Stimulated activated naive B cell treated with anti-CD40 and anti-IgM and Interleukin-4, amounts not matched to agents 10 μg/mL and 1 μg/mL and 100 μg/mL, for 72 hours (primary cell): ENCODE measurements at regions not wholly inside any gene's neighbourhood (a gene's known extent, or its start where the extent isn't known, plus 50 kb on each side); places are given as distances from the start of the nearest gene placed in this dataset.
"Not testable (repeated sequence)": the region's sequence is repeated elsewhere in the genome, so short reads cannot be mapped to it uniquely, and the experiment has no call there.

Experiments used
- ATAC-seq, 2 donors: fragments of 150-1000 bp; cut with Tn5 transposase; replicated peaks; 2 replicates each; pipeline ENCODE4 v1.10.0; 2021; ENCODE audit warnings: moderate library complexity in 1 of 2
- DNase-seq: peaks from one replicate; pipeline ENCODE4 v3.0.0; 2021
- H3K27ac Mint-ChIP-seq: one replicate; pipeline ENCODE4 v1.8.0; 2022; ENCODE audit warnings: mild to moderate bottlenecking, mixed read lengths
- H3K27me3 Mint-ChIP-seq, 2 donors: one replicate each; pipeline ENCODE4 v1.8.0; 2022; ENCODE audit warnings: mixed read lengths in 2 of 2
- H3K36me3 Mint-ChIP-seq, 2 donors: one replicate each; pipeline ENCODE4 v1.8.0; 2022; ENCODE audit warnings: mixed read lengths in 2 of 2, mild to moderate bottlenecking in 1 of 2
- H3K4me1 Mint-ChIP-seq, 2 donors: one replicate each; pipeline ENCODE4 v1.8.0; 2022; ENCODE audit warnings: mixed read lengths in 2 of 2, mild to moderate bottlenecking in 1 of 2
- H3K4me3 Mint-ChIP-seq, 2 donors: one replicate each; pipeline ENCODE4 v1.8.0; 2022; ENCODE audit warnings: mild to moderate bottlenecking in 2 of 2, mixed read lengths in 2 of 2, moderate library complexity in 1 of 2
- H3K9me3 Mint-ChIP-seq, 2 donors: one replicate each; pipeline ENCODE4 v1.8.0; 2022; ENCODE audit warnings: mixed read lengths in 2 of 2, mild to moderate bottlenecking in 1 of 2

DNA sequence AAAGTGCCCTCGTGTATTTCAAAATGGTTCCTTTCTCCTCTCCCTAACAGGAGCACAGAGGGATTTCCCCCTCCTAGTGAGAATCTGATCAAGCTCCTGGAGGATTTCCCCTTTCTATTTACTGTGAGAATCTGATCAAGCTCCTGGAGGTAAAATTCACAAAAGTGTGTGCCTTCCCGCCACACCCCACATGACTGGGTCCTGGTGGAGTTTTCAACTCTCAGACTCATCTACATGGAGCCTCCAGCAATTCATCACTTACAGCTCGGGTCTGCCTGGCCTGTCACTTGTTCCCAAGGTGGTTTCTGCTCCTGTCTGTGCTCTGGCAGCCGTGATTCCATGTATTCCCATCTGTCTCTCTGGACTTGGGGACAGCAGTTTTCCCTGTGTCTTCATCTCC is 590.7 kb downstream of the FBXO15 start:
- no peaks in the 10 kb centered on the region for H3K36me3 Mint-ChIP-seq
- H3K27me3 Mint-ChIP-seq = no peaks in the 10 kb centered on the region
- peaks cover 3 to 5% of the 10 kb centered on the region in 2 donors for H3K9me3 Mint-ChIP-seq
- H3K27ac Mint-ChIP-seq = no peak overlapping the region
- no peak for ATAC-seq
- no peaks in the 10 kb centered on the region for H3K4me1 Mint-ChIP-seq
- H3K4me3 Mint-ChIP-seq = no peak overlapping the region
- DNase-seq = no peak

DNA sequence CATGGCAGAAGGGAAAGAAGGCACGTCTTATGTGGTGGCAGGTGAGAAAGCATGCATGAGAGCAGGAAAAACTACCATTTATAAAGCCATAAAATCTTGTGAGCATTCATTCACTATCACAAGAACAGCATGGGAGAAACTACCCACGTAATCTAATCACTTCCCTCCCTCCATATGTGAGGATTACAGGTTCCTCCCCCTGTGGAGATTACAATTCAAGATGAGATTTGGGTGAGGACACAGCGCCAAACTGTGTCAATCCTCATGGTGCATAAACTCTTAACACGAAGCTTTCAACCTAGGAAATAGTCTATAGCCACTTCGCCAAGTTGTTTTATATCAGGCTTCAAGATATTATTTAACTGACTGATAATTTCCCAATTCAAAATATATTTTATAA is 595.5 kb downstream of the FBXO15 start:
- Mint-ChIP-seq H3K4me3 (no peak overlapping the region), H3K27me3 (no peaks in the 10 kb centered on the region), H3K9me3 (peaks cover 3 to 5% of the 10 kb centered on the region in 2 donors), H3K4me1 (no peaks in the 10 kb centered on the region), H3K27ac (no peak overlapping the region), H3K36me3 (no peaks in the 10 kb centered on the region)
- DNase-seq (no peak), ATAC-seq (no peak)

DNA sequence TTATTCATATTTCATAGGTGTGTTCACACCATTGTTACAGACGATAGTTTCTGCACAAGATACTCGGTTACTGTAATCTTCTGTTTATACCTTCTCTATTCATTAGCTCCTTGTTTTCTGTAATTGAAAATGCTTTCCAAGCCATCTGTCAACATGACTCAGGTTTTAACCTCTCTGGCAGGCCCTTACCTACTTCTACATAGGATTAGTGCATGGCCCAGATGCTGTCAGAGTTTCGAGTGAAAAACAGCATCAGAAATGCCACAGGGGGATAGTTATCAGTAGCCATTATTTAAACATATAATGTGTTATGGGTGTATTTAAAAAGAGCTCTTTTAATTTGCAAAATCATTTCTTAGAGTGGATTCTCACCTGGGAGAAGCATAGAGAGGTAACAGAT is 596.4 kb downstream of the FBXO15 start:
- ATAC-seq = no peak
- Mint-ChIP-seq H3K4me1 (no peaks in the 10 kb centered on the region), H3K27me3 (no peaks in the 10 kb centered on the region), H3K36me3 (no peaks in the 10 kb centered on the region), H3K4me3 (no peak overlapping the region), H3K9me3 (peaks cover 3 to 5% of the 10 kb centered on the region in 2 donors), H3K27ac (no peak overlapping the region)
- DNase-seq = no peak

DNA sequence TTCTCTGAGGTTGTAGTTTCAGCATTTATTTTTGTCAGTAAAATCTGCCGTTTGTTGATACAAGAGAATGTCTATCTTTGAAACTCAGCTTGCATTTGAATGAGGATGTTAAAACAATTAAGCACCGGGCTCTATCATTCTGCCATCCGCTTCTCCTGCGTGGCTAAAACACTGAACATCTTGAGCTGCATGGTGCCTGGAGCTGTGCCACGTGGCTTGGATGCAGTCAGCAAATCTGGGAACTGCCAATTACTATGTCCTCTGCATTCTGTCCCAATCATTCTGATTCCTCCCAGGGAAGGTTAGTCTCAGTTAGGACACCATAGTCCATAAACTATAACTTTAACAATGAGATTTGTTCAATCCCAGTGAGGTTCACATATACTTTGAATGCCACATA is 598.4 kb downstream of the FBXO15 start:
- H3K36me3 Mint-ChIP-seq = no peaks in the 10 kb centered on the region
- DNase-seq = no peak
- no peaks in the 10 kb centered on the region for H3K9me3 Mint-ChIP-seq
- no peaks in the 10 kb centered on the region for H3K27me3 Mint-ChIP-seq
- ATAC-seq = no peak
- H3K27ac Mint-ChIP-seq = no peak overlapping the region
- no peak overlapping the region for H3K4me3 Mint-ChIP-seq
- H3K4me1 Mint-ChIP-seq = no peaks in the 10 kb centered on the region

DNA sequence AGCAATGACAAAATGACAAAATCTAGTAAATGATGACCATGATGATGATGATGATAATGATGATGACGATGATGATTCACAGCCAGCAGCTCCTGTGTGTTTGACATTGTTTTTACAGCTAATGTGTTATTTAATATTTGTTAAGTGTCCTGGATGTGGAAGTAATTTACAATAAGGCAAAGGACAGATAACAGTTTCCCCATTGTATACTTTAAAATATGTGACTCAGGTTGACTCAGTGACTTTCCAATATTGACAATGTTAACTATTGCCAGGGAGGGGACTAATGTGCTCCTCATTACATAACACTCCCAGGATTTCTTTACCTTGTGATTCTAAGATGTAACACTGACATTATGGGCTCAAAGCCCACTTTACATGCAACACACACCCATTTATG is 602.2 kb downstream of the FBXO15 start:
- no peaks in the 10 kb centered on the region for H3K36me3 Mint-ChIP-seq
- no peaks in the 10 kb centered on the region for H3K4me1 Mint-ChIP-seq
- no peak overlapping the region for H3K27ac Mint-ChIP-seq
- no peak for ATAC-seq
- no peaks in the 10 kb centered on the region for H3K27me3 Mint-ChIP-seq
- no peak for DNase-seq
- no peaks in the 10 kb centered on the region for H3K9me3 Mint-ChIP-seq
- no peak overlapping the region for H3K4me3 Mint-ChIP-seq

DNA sequence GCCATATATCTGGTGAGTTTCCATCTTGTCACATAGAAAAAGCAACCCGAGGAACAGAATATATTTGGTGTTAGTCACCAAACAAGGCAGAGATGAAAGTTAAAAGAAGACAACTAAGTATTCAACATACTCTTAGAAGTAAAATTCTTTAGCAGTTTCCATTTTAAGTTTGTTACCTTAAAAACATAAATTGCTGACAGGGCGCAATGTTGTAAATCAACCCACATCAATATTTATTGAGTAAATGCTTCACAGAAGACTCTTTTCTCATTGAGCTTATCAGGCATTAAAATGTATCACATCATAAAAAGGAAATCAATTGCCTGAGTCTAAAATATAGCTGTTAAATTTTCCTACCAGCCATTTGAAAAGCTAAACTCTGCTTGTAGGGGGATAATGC is 603.0 kb downstream of the FBXO15 start:
- H3K4me1 Mint-ChIP-seq = no peaks in the 10 kb centered on the region
- no peak overlapping the region for H3K4me3 Mint-ChIP-seq
- no peak overlapping the region for H3K27ac Mint-ChIP-seq
- H3K36me3 Mint-ChIP-seq = no peaks in the 10 kb centered on the region
- no peaks in the 10 kb centered on the region for H3K9me3 Mint-ChIP-seq
- no peak for ATAC-seq
- H3K27me3 Mint-ChIP-seq = no peaks in the 10 kb centered on the region
- no peak for DNase-seq

DNA sequence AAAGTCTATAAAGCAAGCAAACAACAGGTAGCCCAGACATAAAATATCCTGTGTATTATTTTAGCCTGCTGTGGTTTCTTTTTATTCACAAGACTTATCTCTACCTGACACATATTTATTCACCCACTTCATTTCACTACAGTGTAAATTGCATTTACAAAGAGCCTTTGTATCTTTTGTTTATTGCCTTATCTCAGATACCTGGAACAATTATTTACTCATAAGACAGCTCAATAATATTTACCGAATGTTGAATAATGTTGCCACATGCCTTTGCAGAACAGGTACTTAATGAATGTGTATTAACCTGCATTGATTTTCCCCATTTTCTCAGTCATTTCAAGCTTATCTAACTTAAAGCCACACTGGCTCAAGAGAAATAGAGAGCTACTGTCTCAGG is 603.6 kb downstream of the FBXO15 start:
- H3K9me3 Mint-ChIP-seq = no peaks in the 10 kb centered on the region

DNA sequence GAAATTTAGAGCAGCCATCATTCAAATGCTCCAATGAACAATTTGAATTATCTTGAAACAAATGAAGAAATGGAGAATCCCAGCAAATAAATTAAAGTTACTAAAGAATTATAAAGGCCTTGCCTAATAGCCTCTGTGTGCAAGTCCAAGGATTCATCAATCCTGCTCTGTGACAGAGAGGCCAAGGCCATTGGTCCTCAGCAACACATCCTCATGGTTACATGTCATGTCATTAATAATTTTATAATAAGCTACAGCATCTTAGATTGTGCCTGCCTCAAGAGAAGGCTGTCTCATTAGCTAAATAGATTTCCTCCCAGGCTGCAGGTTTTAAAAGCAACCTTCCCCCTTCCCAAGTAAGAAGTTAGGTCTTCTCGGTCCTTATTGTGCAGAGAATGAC is 611.6 kb downstream of the FBXO15 start:
- H3K27ac Mint-ChIP-seq = no peak overlapping the region
- no peaks in the 10 kb centered on the region for H3K36me3 Mint-ChIP-seq
- H3K27me3 Mint-ChIP-seq = no peaks in the 10 kb centered on the region
- no peak overlapping the region for H3K4me3 Mint-ChIP-seq
- DNase-seq (no peak), ATAC-seq (no peak)
- H3K4me1 Mint-ChIP-seq = no peaks in the 10 kb centered on the region
- H3K9me3 Mint-ChIP-seq = no peaks in the 10 kb centered on the region

More for the DNA sequence above, 603.6 kb downstream of the FBXO15 start:
- Mint-ChIP-seq H3K4me1 (no peaks in the 10 kb centered on the region), H3K36me3 (no peaks in the 10 kb centered on the region), H3K4me3 (no peak overlapping the region), H3K27ac (no peak overlapping the region), H3K27me3 (no peaks in the 10 kb centered on the region)
- no peak for DNase-seq
- no peak for ATAC-seq

DNA sequence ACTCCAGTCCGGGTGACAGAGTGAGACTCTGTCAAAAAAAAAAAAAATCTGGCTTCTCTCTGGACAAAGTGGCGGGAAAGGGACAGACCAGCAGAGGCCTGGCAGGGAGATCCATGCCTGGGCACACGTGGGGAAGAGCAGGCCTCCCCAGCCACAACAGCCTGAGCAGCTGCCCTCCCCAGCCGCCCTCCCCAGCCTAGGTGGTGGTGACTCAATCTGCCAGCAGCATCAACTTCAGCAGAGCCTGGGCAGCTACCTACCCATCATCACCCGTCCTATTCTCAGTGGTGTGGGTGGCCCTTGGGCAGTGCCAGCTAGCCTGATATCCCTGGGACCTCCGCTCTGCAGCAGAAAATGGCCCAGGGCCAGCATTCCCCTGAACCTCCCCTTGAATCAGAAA is 612.4 kb downstream of the FBXO15 start:
- ATAC-seq = no peak

DNA sequence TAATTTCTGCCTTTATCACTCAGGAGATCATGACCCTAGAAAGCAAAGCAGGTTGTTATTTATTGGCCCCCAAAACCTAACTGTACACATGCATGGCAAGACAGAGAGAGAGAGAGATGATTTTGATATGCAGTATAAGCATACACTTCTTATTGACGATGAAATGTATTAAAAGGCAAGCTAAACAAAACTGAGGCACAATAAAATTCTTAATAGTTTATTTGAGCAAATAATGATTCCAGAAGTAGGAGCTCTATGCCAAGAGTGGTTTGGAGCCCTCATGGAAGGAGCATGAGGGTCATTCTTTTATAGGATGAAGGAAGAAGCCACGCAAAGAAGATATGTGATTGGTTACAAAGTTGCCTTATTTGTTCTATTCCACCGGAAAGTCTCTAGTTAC is 616.0 kb downstream of the FBXO15 start:
- H3K9me3 Mint-ChIP-seq = peaks cover 0 to 8% of the 10 kb centered on the region in 2 donors
- no peaks in the 10 kb centered on the region for H3K27me3 Mint-ChIP-seq
- H3K36me3 Mint-ChIP-seq = no peaks in the 10 kb centered on the region
- H3K4me3 Mint-ChIP-seq = no peak overlapping the region
- no peak for DNase-seq
- H3K27ac Mint-ChIP-seq = no peak overlapping the region
- no peak for ATAC-seq
- no peaks in the 10 kb centered on the region for H3K4me1 Mint-ChIP-seq

More for the DNA sequence above, 612.4 kb downstream of the FBXO15 start:
- no peak overlapping the region for H3K4me3 Mint-ChIP-seq
- DNase-seq = no peak
- H3K36me3 Mint-ChIP-seq = no peaks in the 10 kb centered on the region
- no peak overlapping the region for H3K27ac Mint-ChIP-seq
- peaks cover 0 to 3% of the 10 kb centered on the region in 2 donors for H3K9me3 Mint-ChIP-seq
- no peaks in the 10 kb centered on the region for H3K27me3 Mint-ChIP-seq
- H3K4me1 Mint-ChIP-seq = no peaks in the 10 kb centered on the region

DNA sequence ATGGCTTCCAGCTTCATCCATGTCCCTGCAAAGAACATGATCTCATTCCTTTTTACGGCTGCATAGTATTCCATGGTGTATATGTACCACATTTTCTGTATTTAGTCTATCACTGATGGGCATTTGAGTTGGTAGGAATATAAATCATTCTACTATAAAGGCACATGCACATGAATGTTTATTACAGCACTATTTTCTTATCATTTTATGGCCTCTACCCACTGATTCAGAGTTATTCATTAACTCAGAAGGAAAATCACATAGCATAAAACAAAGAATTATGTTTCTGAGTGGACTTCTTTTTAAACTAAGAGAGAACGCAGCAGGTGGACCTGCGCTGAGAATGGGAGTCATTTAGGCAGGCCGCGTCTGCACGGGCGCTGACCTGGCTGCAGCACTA is 619.6 kb downstream of the FBXO15 start:
- no peaks in the 10 kb centered on the region for H3K27me3 Mint-ChIP-seq
- H3K36me3 Mint-ChIP-seq = no peaks in the 10 kb centered on the region
- H3K4me1 Mint-ChIP-seq = no peaks in the 10 kb centered on the region
- peaks cover 0 to 8% of the 10 kb centered on the region in 2 donors for H3K9me3 Mint-ChIP-seq
- no peak overlapping the region for H3K4me3 Mint-ChIP-seq
- no peak for DNase-seq
- ATAC-seq = no peak
- no peak overlapping the region for H3K27ac Mint-ChIP-seq

DNA sequence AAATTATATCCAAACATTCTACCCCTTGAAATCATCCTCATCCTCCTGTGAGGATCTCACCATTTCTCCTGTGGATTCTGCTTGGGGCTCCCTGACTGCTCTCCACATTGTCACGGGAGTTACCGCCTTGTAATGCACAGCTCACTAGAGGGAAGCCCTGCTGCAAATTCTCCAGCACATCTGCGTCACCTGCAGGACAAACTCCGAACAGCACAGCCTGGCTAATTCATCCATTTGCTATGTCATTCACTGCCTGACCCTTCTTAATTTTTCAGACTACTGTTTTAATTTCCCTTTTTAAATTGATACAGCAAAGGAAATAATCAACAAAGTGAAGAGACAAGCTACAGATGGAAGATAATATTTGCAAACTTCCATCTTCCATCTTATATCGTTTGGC is 627.4 kb downstream of the FBXO15 start:
- Mint-ChIP-seq H3K9me3 (peaks cover 0 to 2% of the 10 kb centered on the region in 2 donors), H3K36me3 (no peaks in the 10 kb centered on the region), H3K27ac (no peak overlapping the region), H3K27me3 (no peaks in the 10 kb centered on the region), H3K4me3 (no peak overlapping the region), H3K4me1 (no peaks in the 10 kb centered on the region)
- ATAC-seq = no peak
- DNase-seq = no peak

DNA sequence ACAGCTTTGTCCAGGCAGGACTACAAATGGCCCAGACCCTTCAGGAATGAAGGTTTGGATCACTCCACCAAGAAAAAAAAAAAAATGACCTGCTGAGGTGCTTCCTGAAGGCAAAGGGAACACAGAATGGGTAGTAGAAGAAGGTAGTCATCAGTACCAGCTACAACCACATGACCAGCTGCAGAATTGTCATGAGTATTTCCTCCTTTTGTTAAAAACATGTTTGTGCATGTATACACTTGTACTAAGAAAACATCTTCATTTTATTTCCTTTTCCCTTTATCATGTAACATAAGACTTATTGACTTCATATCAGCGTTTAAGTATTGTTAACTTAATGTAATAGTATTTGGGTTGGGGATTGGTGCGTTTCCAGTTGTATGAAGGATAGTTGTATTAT is 631.6 kb downstream of the FBXO15 start:
- H3K27ac Mint-ChIP-seq, H3K4me1 Mint-ChIP-seq, H3K36me3 Mint-ChIP-seq, H3K9me3 Mint-ChIP-seq, ATAC-seq, H3K27me3 Mint-ChIP-seq, DNase-seq, H3K4me3 Mint-ChIP-seq: not testable (repeated sequence)

DNA sequence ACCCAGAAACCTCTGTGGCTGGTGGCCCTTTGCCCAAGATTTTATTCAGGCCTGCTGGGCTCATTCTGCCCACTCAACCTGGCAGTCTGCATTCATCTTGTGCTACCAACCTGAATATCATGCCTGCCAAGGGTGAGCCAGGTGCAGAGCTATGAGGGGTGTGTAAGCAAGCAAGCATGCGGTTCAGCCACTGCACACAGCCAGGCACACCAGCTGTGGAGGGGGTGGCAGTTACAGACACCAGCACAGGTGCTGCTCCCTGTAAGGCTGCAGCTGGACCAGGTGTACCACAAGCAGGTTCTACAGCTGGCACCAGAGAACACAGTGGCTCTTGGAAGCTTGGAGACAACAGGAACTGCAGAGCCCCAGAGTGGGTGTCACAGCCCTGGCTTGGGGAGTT is 633.2 kb downstream of the FBXO15 start:
- peaks cover 0 to 3% of the 10 kb centered on the region in 2 donors for H3K9me3 Mint-ChIP-seq
- no peaks in the 10 kb centered on the region for H3K27me3 Mint-ChIP-seq
- H3K27ac Mint-ChIP-seq = no peak overlapping the region
- no peaks in the 10 kb centered on the region for H3K36me3 Mint-ChIP-seq
- ATAC-seq (peak in 1 of 2 donors; percentile 12), DNase-seq (no peak)
- no peak overlapping the region for H3K4me3 Mint-ChIP-seq
- H3K4me1 Mint-ChIP-seq = no peaks in the 10 kb centered on the region

DNA sequence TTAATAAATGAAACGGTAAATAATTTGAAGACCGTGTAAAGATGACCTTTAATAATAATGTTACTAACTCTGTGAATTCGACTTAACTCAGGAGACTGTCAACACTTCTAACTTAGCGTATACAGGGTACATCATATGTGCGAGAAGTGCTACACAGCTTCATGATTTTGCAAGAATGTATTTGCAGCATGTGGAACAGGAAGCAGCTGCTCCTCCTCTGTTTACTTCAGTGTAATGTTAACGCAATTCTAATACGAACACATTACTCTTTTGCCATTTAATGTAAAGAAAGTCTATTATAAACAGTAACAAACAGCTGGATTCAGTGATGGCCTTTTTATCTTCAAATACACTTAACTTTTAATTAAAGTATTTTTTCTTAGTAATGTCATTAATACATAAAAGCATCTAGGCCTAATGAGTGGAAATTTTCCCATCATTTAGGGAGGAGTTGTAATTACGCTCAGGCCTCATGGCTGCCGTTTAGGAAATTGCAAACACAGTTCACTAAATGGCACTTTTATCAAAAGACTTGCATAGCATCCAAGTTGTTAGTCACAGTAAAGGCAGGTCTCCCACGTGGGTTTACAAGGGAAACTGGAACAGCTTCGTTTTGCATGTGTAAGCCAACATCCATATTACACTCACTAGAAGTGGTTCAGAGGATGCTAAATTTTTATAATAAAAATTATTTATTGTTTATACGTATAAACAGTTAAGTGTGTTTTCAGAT is 635.7 kb downstream of the FBXO15 start:
- no peak for ATAC-seq
- no peak for DNase-seq
- Mint-ChIP-seq H3K27ac (no peak overlapping the region), H3K36me3 (no peaks in the 10 kb centered on the region), H3K4me3 (no peak overlapping the region), H3K4me1 (no peaks in the 10 kb centered on the region), H3K27me3 (no peaks in the 10 kb centered on the region), H3K9me3 (peaks cover 0 to 4% of the 10 kb centered on the region in 2 donors)

DNA sequence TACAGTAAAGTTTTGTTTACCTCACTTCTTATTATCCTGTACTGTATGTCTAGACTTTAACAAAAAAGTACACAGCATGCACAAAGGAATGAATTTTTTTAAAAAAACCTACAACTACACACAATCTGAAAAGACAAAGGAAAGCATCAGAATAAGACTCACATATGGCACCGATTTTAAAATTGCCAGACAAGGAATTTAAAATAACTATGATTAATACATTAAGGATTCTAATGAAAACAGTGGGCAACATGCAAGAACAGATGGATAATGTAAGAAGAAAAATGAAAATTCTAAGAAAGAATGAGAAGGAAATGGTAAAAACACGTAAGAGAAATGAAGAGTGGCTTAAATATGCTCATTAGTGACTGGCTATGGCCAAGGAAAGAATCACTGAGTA is 638.2 kb downstream of the FBXO15 start:
- no peaks in the 10 kb centered on the region for H3K4me1 Mint-ChIP-seq
- ATAC-seq = no peak

More for the DNA sequence above, 638.2 kb downstream of the FBXO15 start:
- H3K9me3 Mint-ChIP-seq = peaks cover 0 to 3% of the 10 kb centered on the region in 2 donors
- DNase-seq = no peak
- no peaks in the 10 kb centered on the region for H3K36me3 Mint-ChIP-seq
- no peak overlapping the region for H3K27ac Mint-ChIP-seq
- no peak overlapping the region for H3K4me3 Mint-ChIP-seq
- no peaks in the 10 kb centered on the region for H3K27me3 Mint-ChIP-seq
